Type B pancreatic cell (in vitro differentiated cells): ENCODE measurements at regions not wholly inside any gene's neighbourhood (a gene's known extent, or its start where the extent isn't known, plus 50 kb on each side); places are given as distances from the start of the nearest gene placed in this dataset.

Source experiments
- DNase-seq: peaks from one replicate; pipeline ENCODE4 v3.0.0; 2021; ENCODE audit warnings: mixed read lengths; ENCODE audit not compliant: unreplicated experiment; ENCODE audit errors: extremely low spot score
- H3K27ac Mint-ChIP-seq: 2 replicates; pipeline ENCODE4 v1.8.0; 2021; ENCODE audit warnings: mild to moderate bottlenecking, mixed read lengths
- H3K27me3 Mint-ChIP-seq: 2 replicates; pipeline ENCODE4 v1.8.0; 2021; ENCODE audit warnings: mixed read lengths
- H3K36me3 Mint-ChIP-seq: 2 replicates; pipeline ENCODE4 v1.8.0; 2021; ENCODE audit warnings: mixed read lengths
- H3K4me1 Mint-ChIP-seq: one replicate; pipeline ENCODE4 v1.8.0; 2021; ENCODE audit warnings: mixed read lengths; ENCODE audit not compliant: unreplicated experiment
- H3K4me3 Mint-ChIP-seq: 2 replicates; pipeline ENCODE4 v1.8.0; 2021; ENCODE audit warnings: mild to moderate bottlenecking, mixed read lengths
- H3K9me3 Mint-ChIP-seq: 2 replicates; pipeline ENCODE4 v1.8.0; 2021; ENCODE audit warnings: mixed read lengths
- TF ChIP-seq, protein P1 (sequence below): fragments of 200-600 bp; sonication (generic); conservative IDR thresholded peaks from 2 replicates; pipeline ENCODE4 v1.5.0; 2021; ENCODE audit warnings: antibody characterized with exemption, mild to moderate bottlenecking

DNA sequence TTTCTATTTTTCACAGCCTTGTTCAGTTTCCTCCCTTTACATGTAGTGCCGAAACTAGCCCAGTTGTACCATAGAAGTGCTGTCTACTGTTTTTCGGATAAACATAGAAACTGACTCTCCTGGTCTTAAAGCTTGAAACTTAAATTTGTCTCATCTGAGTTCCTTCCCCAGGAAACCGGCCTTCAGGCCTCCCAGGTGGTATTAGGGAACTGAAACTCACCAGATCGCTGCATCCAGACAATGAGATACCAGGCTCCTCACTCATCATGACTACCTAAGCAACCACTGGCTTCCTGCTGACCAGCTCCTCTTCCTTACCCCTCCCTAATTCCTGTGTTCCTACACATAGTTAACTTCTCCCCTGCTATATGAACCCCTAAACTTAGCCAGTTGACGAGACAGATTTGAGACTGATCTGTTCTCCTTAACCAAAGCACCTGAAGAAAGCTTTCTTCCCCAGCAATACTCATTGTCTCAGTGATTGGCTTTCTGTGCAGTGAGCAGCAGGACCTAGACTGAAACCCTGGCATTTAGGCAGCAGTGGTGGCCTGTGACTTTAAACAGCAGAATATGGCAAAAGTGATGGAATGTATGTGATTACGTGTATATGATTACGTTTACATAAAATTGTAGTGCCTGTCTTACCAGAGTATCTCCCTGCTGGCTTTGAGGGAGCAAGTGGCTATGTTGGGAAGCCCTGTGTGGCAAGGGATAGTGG lies 959.1 kb upstream of the LCORL start:
- H3K36me3 Mint-ChIP-seq: no peaks in the 10 kb centered on the region
- peaks cover 3% of the 10 kb centered on the region for H3K4me1 Mint-ChIP-seq
- no peak for DNase-seq
- peaks cover 8% of the 10 kb centered on the region for H3K9me3 Mint-ChIP-seq
- H3K27me3 Mint-ChIP-seq: no peaks in the 10 kb centered on the region
- H3K4me3 Mint-ChIP-seq: no peak overlapping the region
- TF ChIP-seq, protein P1, sequence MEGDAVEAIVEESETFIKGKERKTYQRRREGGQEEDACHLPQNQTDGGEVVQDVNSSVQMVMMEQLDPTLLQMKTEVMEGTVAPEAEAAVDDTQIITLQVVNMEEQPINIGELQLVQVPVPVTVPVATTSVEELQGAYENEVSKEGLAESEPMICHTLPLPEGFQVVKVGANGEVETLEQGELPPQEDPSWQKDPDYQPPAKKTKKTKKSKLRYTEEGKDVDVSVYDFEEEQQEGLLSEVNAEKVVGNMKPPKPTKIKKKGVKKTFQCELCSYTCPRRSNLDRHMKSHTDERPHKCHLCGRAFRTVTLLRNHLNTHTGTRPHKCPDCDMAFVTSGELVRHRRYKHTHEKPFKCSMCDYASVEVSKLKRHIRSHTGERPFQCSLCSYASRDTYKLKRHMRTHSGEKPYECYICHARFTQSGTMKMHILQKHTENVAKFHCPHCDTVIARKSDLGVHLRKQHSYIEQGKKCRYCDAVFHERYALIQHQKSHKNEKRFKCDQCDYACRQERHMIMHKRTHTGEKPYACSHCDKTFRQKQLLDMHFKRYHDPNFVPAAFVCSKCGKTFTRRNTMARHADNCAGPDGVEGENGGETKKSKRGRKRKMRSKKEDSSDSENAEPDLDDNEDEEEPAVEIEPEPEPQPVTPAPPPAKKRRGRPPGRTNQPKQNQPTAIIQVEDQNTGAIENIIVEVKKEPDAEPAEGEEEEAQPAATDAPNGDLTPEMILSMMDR: no peak
- H3K27ac Mint-ChIP-seq: no peak overlapping the region

DNA sequence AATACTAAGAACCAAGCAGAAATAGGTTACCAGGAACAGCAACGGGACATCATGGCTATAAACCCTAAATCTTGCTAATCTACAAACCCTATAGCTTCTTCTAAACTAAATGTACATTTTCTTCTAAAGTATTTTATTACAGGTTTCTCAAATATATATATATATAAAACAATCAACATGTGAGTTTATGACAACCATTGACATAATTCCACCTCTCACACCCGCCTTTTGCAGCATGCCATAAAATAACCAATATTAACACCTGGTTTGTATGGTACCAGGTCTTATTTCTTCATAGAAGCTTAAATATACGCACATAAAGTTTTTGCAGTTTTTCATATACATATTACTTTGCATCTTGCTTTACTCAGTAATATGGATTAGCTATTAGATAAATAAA lies 955.3 kb upstream of the LCORL start:
- TF ChIP-seq, protein P1: no peak
- Mint-ChIP-seq H3K9me3 (peaks cover 8% of the 10 kb centered on the region), H3K4me3 (no peak overlapping the region), H3K27me3 (no peaks in the 10 kb centered on the region), H3K36me3 (peaks cover under 1% of the 10 kb centered on the region), H3K4me1 (no peaks in the 10 kb centered on the region), H3K27ac (no peak overlapping the region)
- no peak for DNase-seq

DNA sequence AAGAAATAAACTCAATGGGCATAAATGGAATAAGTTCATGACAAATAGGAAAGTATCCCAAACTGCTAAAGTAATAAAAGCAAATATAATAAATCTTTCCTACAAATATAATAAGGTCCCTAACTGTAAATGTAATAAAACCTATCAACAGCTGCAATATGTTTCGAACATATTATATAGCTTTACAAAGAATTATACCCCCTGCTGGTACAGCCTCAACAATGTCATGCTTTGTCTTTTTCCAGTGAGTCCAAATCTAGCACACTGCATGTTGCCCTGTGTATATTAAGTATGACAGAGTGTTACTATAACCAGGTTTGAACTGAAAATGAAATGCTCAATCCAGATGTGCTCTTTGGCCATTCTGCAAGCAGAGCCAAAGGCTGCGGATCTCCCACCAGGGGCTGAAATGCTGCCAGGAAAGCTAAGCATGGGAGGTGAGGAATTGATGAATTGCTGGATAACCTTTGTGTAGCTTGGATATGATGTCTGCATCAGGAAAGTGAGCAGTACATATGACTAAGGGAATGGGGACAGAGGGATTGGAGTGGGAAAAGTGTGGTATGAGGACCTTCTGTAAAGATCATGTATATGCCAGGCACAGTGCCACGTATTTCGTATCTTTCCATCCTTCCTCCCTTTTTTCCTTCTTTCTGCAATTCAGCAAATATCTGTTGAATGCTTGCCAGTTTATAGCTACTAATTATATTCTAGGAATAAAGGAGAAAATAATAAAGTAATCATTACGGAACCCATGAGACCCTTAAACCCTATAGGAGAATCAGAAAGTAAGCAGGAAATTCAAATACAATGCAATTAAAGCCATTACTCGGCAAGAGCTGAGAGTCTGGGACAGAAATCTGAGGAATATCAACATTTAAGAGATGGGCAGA lies 954.6 kb upstream of the LCORL start:
- no peaks in the 10 kb centered on the region for H3K27me3 Mint-ChIP-seq
- no peak overlapping the region for H3K4me3 Mint-ChIP-seq
- TF ChIP-seq, protein P1: peak; percentile 26
- peaks cover 3% of the 10 kb centered on the region for H3K36me3 Mint-ChIP-seq
- no peak overlapping the region for H3K27ac Mint-ChIP-seq
- H3K4me1 Mint-ChIP-seq: no peaks in the 10 kb centered on the region
- no peak for DNase-seq
- H3K9me3 Mint-ChIP-seq: peaks cover 5% of the 10 kb centered on the region

DNA sequence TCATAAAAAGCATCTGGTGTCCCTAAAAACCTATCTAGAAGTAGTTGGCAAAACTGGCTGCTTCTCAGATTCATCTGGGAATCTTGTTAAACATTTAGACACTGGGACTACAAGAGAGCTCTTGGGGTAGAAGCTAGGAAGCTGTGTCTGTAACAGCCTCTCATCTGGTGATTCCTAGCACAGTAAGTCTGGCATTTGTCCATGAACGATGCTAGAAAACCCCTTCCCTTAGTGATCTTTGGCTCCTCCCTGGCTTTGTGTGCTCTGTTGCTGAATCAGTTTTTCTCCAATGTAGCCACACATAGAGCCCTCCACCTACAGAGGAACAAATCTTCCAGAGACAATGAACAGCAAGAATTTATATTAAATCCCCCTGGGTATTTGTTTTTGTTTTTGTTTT lies 951.7 kb upstream of the LCORL start:
- Mint-ChIP-seq H3K4me1 (no peaks in the 10 kb centered on the region), H3K27ac (no peak overlapping the region), H3K4me3 (no peak overlapping the region), H3K27me3 (no peaks in the 10 kb centered on the region), H3K36me3 (peaks cover 3% of the 10 kb centered on the region), H3K9me3 (no peaks in the 10 kb centered on the region)
- TF ChIP-seq, protein P1: no peak
- DNase-seq: no peak

DNA sequence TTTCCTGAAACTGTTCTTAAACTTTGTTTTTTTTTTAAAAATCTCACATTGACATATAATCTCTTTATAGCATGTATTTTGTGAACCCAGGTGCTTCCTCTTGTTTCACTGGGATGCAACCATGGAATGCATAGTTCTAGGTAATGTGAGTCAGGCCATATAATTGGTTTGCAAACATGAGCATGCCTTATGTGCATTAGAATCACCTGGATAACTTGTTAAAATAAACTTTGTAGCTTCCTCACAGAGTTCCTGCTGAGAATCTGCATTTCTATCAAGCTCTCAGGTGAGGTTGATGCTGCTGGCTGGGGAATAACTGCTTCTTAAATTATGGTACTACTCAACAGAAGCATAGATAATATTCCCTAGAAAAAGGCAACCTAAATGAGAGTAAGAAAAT lies 940.3 kb upstream of the LCORL start:
- H3K9me3 Mint-ChIP-seq: peaks cover 4% of the 10 kb centered on the region
- peaks cover 7% of the 10 kb centered on the region for H3K36me3 Mint-ChIP-seq
- TF ChIP-seq, protein P1: no peak
- no peak overlapping the region for H3K27ac Mint-ChIP-seq
- no peak for DNase-seq
- H3K4me1 Mint-ChIP-seq: peaks cover 7% of the 10 kb centered on the region
- no peak overlapping the region for H3K4me3 Mint-ChIP-seq
- no peaks in the 10 kb centered on the region for H3K27me3 Mint-ChIP-seq
